Hepatocyte (in vitro differentiated cells): ENCODE measurements at regions not wholly inside any gene's neighbourhood (a gene's known extent, or its start where the extent isn't known, plus 50 kb on each side); places are given as distances from the start of the nearest gene placed in this dataset.

Experiments used
- DNase-seq: peaks from one replicate; pipeline ENCODE4 v3.0.0-alpha.2; 2016; ENCODE audit warnings: low spot score
- H2AFZ ChIP-seq: fragments of 200-600 bp; sonication (generic); 2 replicates; pipeline ENCODE4 v1.6.0; 2016; ENCODE audit warnings: antibody characterized with exemption, mild to moderate bottlenecking
- H3K27ac ChIP-seq: fragments of 200-600 bp; sonication (generic); 2 replicates; pipeline ENCODE4 v1.5.1; 2016; ENCODE audit warnings: mild to moderate bottlenecking
- H3K27me3 ChIP-seq: fragments of 200-600 bp; sonication (generic); 2 replicates; pipeline ENCODE4 v1.6.1; 2016
- H3K36me3 ChIP-seq: fragments of 200-600 bp; sonication (generic); replicated peaks from 2 replicates; pipeline ENCODE4 v1.5.1; 2016; ENCODE audit warnings: low read depth; ENCODE audit not compliant: insufficient read depth
- H3K4me1 ChIP-seq: fragments of 200-600 bp; sonication (generic); 2 replicates; pipeline ENCODE4 v1.5.1; 2016; ENCODE audit warnings: mild to moderate bottlenecking, moderate library complexity; ENCODE audit not compliant: insufficient read depth
- H3K4me2 ChIP-seq: fragments of 200-600 bp; sonication (generic); 2 replicates; pipeline ENCODE4 v1.6.0; 2016
- H3K4me3 ChIP-seq: fragments of 200-600 bp; sonication (generic); 2 replicates; pipeline ENCODE4 v1.5.1; 2016; ENCODE audit warnings: mild to moderate bottlenecking
- H3K79me2 ChIP-seq: fragments of 200-600 bp; sonication (generic); 2 replicates; pipeline ENCODE4 v1.6.0; 2017; ENCODE audit warnings: mild to moderate bottlenecking
- H3K9me2 ChIP-seq: fragments of 200-600 bp; sonication (generic); replicated peaks from 2 replicates; pipeline ENCODE4 v1.6.0; 2017; ENCODE audit warnings: mild to moderate bottlenecking; ENCODE audit not compliant: insufficient read depth
- H3K9me3 ChIP-seq: fragments of 200-600 bp; sonication (generic); 2 replicates; pipeline ENCODE4 v1.5.1; 2016; ENCODE audit warnings: low read depth, mild to moderate bottlenecking
- H4K20me1 ChIP-seq: fragments of 200-600 bp; sonication (generic); 2 replicates; pipeline ENCODE4 v1.6.0; 2016; ENCODE audit warnings: mild to moderate bottlenecking; ENCODE audit not compliant: insufficient read depth, poor library complexity, severe bottlenecking
- CTCF ChIP-seq: fragments of 200-600 bp; sonication (generic); IDR thresholded peaks from 2 replicates; pipeline ENCODE4 v1.5.1; 2016; ENCODE audit warnings: antibody characterized with exemption, mild to moderate bottlenecking; ENCODE audit not compliant: poor library complexity
- EZH2 ChIP-seq: fragments of 200-600 bp; sonication (generic); IDR thresholded peaks from 2 replicates; pipeline ENCODE4 v1.6.1; 2016; ENCODE audit warnings: antibody characterized with exemption, mild to moderate bottlenecking, borderline replicate concordance
- EZH2phosphoT487 ChIP-seq: fragments of 200-600 bp; sonication (generic); IDR thresholded peaks from one replicate; pipeline ENCODE4 v1.6.1; 2018; ENCODE audit warnings: antibody characterized with exemption, mild to moderate bottlenecking, low read depth, moderate library complexity; ENCODE audit not compliant: unreplicated experiment, severe bottlenecking
- WGBS: methylation state at CpG from one replicate; pipeline ENCODE4 v1.1.6; 2016; ENCODE audit warnings: low lambda C conversion rate; ENCODE audit errors: missing lambda C conversion rate; 5-methylcytosine and 5-hydroxymethylcytosine counted together

GRCh38 chr5:96209829-96210228 is 223.2 kb downstream of the PCSK1 start:
- H3K79me2 ChIP-seq = no peaks in the 10 kb centered on the region
- H3K9me3 ChIP-seq = no peaks in the 10 kb centered on the region
- H3K27me3 ChIP-seq = no peaks in the 10 kb centered on the region
- no peak overlapping the region for H3K4me2 ChIP-seq
- no peak overlapping the region for H2AFZ ChIP-seq
- no peak for DNase-seq
- no peak overlapping the region for H3K4me3 ChIP-seq
- H3K9me2 ChIP-seq = no peaks in the 10 kb centered on the region
- H3K36me3 ChIP-seq = no peaks in the 10 kb centered on the region
- no peak overlapping the region for H3K27ac ChIP-seq
- no peaks in the 10 kb centered on the region for H4K20me1 ChIP-seq
- no peaks in the 10 kb centered on the region for H3K4me1 ChIP-seq
- TF ChIP-seq CTCF = no peak
- TF ChIP-seq EZH2 = no peak
- TF ChIP-seq EZH2phosphoT487 = no peak
- WGBS = 97% methylated on average over 1 of the region's 1 CpG

- H3K4me1 ChIP-seq = peaks cover 3% of the 10 kb centered on the region
- no peaks in the 10 kb centered on the region for H4K20me1 ChIP-seq
- DNase-seq = no peak
- no peak overlapping the region for H3K4me2 ChIP-seq
- no peak for TF ChIP-seq EZH2
- no peak for TF ChIP-seq EZH2phosphoT487
- no peak for TF ChIP-seq CTCF
- H3K9me2 ChIP-seq = no peaks in the 10 kb centered on the region
- no peaks in the 10 kb centered on the region for H3K9me3 ChIP-seq
- no peaks in the 10 kb centered on the region for H3K36me3 ChIP-seq
- H2AFZ ChIP-seq = no peak overlapping the region
- no peaks in the 10 kb centered on the region for H3K27me3 ChIP-seq
- H3K4me3 ChIP-seq = no peak overlapping the region
- no peaks in the 10 kb centered on the region for H3K79me2 ChIP-seq
- no peak overlapping the region for H3K27ac ChIP-seq
These were observed 225.6 kb downstream of the PCSK1 start for GRCh38 chr5:96207420-96207819.

GRCh38 chr5:96203761-96204160 is 229.3 kb downstream of the PCSK1 start:
- H3K27me3 ChIP-seq = no peaks in the 10 kb centered on the region
- no peak overlapping the region for H3K4me3 ChIP-seq
- TF ChIP-seq EZH2phosphoT487 (no peak), CTCF (no peak), EZH2 (no peak)
- peaks cover 11% of the 10 kb centered on the region for H3K4me1 ChIP-seq
- no peak overlapping the region for H3K4me2 ChIP-seq
- WGBS = 66% methylated on average over 3 of the region's 3 CpGs
- H2AFZ ChIP-seq = no peak overlapping the region
- no peak for DNase-seq
- H3K9me2 ChIP-seq = no peaks in the 10 kb centered on the region
- no peak overlapping the region for H3K27ac ChIP-seq
- no peaks in the 10 kb centered on the region for H3K9me3 ChIP-seq
- H4K20me1 ChIP-seq = no peaks in the 10 kb centered on the region
- H3K36me3 ChIP-seq = no peaks in the 10 kb centered on the region
- no peaks in the 10 kb centered on the region for H3K79me2 ChIP-seq

DNA sequence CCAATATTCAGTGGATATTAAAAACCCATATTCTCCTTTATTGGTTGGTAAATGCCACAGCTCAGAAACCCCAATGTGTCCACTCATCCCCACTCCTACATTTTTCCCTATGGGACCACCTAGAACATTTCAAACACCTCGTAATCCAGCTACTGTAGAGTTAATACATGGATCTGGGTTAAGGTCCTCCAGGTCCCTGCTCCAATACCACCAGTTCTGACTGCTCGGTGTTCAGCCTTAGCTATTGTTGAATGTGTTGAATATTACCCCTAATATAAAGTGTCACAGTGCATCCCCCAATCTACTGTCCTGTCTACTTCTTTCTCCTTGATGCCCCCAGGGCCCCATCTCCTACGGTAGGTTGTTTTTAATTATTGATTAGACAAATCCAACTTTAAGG is 231.5 kb downstream of the PCSK1 start:
- TF ChIP-seq EZH2 (no peak), EZH2phosphoT487 (no peak), CTCF (no peak)
- Histone ChIP-seq H3K36me3 (no peaks in the 10 kb centered on the region), H3K9me2 (no peaks in the 10 kb centered on the region), H3K9me3 (no peaks in the 10 kb centered on the region), H3K27me3 (no peaks in the 10 kb centered on the region), H4K20me1 (no peaks in the 10 kb centered on the region), H3K4me1 (peaks cover 11% of the 10 kb centered on the region), H2AFZ (no peak overlapping the region), H3K4me2 (no peak overlapping the region), H3K79me2 (no peaks in the 10 kb centered on the region), H3K4me3 (no peak overlapping the region), H3K27ac (no peak overlapping the region)
- WGBS = 81% methylated on average over 3 of the region's 3 CpGs
- DNase-seq = no peak
